Immature natural killer cell (primary cell): ENCODE measurements at regions not wholly inside any gene's neighbourhood (a gene's known extent, or its start where the extent isn't known, plus 50 kb on each side); places are given as distances from the start of the nearest gene placed in this dataset.
"Not testable (repeated sequence)": the region's sequence is repeated elsewhere in the genome, so short reads cannot be mapped to it uniquely, and the experiment has no call there.

Source experiments
- DNase-seq, 3 donors: peaks; one replicate each; pipeline ENCODE4 v3.0.0; 2022; ENCODE audit warnings: mixed read lengths in 1 of 3
- H3K27ac Mint-ChIP-seq, 6 donors: one replicate each; pipeline ENCODE4 v1.8.0; 2020; ENCODE audit warnings: mixed read lengths in 6 of 6, mild to moderate bottlenecking in 5 of 6, inconsistent platforms in 4 of 6, moderate library complexity in 3 of 6
- H3K27me3 Mint-ChIP-seq, 3 donors: one replicate each; pipeline ENCODE4 v1.8.0; 2020 to 2021; ENCODE audit warnings: low read depth in 3 of 3, mild to moderate bottlenecking in 3 of 3, mixed read lengths in 3 of 3, moderate library complexity in 3 of 3, inconsistent platforms in 1 of 3
- H3K36me3 Mint-ChIP-seq, 3 donors: one replicate each; pipeline ENCODE4 v1.8.0; 2020; ENCODE audit warnings: mixed read lengths in 3 of 3, inconsistent platforms in 2 of 3, mild to moderate bottlenecking in 2 of 3
- H3K4me1 Mint-ChIP-seq, 2 donors: one replicate each; pipeline ENCODE4 v1.8.0; 2020; ENCODE audit warnings: inconsistent platforms in 2 of 2, mild to moderate bottlenecking in 2 of 2, mixed read lengths in 2 of 2, moderate library complexity in 1 of 2
- H3K4me3 Mint-ChIP-seq, 5 donors: one replicate each; pipeline ENCODE4 v1.8.0; 2020; ENCODE audit warnings: mild to moderate bottlenecking in 5 of 5, mixed read lengths in 5 of 5, inconsistent platforms in 3 of 5, moderate library complexity in 3 of 5
- H3K9me3 Mint-ChIP-seq, 6 donors: one replicate each; pipeline ENCODE4 v1.8.0; 2020; ENCODE audit warnings: mild to moderate bottlenecking in 6 of 6, mixed read lengths in 6 of 6, inconsistent platforms in 4 of 6, moderate library complexity in 3 of 6

DNA sequence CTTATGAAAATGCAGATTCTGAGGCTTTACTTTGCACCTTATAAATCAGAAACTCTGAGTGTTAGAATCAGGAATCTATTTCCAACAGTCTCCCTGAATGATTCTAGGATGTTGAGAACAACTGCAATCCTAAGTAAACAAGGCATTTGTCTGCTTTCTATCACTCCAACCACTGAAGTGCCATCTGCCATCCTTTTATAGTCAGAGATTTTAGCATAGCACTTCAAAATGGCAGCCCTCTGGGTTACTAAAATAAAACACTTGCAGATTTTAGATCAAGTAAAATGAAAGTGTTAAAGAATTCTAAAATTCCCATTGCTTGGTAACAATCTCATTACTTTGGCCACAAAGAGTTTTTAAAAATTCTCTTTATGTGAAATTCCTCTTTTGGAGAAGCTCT, 258.9 kb downstream of the CD109 start:
- DNase-seq, result no peak
- no peaks in the 10 kb centered on the region for H3K36me3 Mint-ChIP-seq
- no peaks in the 10 kb centered on the region for H3K9me3 Mint-ChIP-seq
- H3K27ac Mint-ChIP-seq, result no peak overlapping the region
- H3K4me1 Mint-ChIP-seq, result no peaks in the 10 kb centered on the region
- peaks cover 0 to 2% (median 0%) of the 10 kb centered on the region in 3 donors for H3K27me3 Mint-ChIP-seq
- H3K4me3 Mint-ChIP-seq, result no peak overlapping the region

DNA sequence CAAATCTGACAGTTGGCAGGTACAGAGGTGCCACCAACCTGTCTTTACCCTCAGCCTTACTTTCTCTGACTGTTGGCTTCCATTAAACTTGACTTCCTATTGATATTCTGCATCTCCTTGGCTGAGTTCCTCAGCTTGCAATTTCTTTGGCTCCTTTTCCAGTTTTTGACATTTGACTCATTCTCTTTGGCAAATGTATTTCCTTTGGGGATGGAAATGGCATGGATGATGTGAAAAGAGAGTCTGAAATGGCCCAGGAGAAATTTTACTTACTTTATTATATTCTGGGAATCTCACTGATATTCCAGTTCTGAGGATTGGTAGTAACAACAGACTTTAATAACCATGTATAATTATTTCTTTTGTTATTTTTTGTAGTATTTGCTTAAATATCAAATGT, 255.2 kb downstream of the CD109 start:
- Mint-ChIP-seq H3K4me1 (no peaks in the 10 kb centered on the region), H3K27me3 (peaks cover 0 to 3% (median 2%) of the 10 kb centered on the region in 3 donors), H3K27ac (no peak overlapping the region), H3K9me3 (peaks cover 0 to 14% (median 5%) of the 10 kb centered on the region in 6 donors), H3K4me3 (no peak overlapping the region), H3K36me3 (no peaks in the 10 kb centered on the region)
- DNase-seq, result no peak

DNA sequence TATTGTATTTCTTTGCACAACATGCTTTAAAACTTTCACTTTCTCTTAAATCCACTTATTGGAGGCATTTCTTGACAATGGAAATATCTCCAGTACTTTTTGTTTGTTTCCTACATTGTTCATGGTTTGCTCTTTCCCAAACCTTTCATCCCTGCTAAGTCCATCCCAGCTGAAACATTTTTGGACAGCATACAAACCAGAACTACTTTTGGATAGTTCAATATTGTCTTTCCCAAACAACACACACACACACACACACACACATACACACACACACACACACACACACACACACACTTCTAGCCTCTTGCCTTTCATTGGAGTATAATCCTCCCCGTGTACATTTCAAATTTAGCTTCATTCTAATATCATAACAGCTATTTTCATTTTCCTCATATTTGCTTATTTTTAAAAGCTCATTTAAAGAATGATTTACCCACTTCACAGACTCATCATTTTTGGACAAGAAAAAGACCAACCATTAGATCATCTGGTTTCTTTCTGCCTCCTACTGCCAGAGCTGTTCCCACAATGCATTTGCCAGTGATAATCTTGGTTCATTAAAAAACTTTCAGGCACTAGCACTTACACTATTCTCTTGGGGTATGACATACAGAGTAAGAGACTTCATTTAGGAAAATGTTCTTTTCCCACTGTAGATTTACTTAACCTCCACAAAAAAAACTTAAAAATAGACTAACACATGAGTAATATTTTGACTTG, 248.1 kb downstream of the CD109 start:
- DNase-seq, result no peak
- peaks cover 0 to 2% (median 2%) of the 10 kb centered on the region in 3 donors for H3K27me3 Mint-ChIP-seq
- peaks cover 0 to 11% (median 5%) of the 10 kb centered on the region in 6 donors for H3K9me3 Mint-ChIP-seq
- no peaks in the 10 kb centered on the region for H3K4me1 Mint-ChIP-seq
- H3K36me3 Mint-ChIP-seq, result no peaks in the 10 kb centered on the region
- no peak overlapping the region for H3K27ac Mint-ChIP-seq
- H3K4me3 Mint-ChIP-seq, result no peak overlapping the region

DNA sequence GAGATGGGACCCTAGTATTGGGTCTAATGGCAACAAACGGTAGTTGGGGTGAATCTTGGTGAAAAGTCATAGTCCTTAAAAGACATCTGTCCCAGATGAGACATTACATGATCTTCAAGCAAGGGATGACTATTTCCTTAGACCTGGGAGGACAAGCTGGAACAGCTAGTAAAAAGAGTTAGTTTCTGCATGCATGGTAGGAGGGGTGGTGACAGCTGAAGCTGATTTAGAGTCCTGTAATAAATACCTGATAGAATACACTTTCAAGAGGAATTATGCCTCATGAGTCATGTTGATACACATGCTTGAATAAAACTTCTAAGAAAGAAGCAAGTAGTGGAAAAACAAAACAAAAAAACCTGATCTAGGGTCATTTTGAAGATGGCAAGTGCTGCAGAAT, 247.4 kb downstream of the CD109 start:
- peaks cover 0 to 11% (median 5%) of the 10 kb centered on the region in 6 donors for H3K9me3 Mint-ChIP-seq
- H3K4me3 Mint-ChIP-seq, result no peak overlapping the region
- H3K27ac Mint-ChIP-seq, result no peak overlapping the region
- H3K4me1 Mint-ChIP-seq, result no peaks in the 10 kb centered on the region
- peaks cover 0 to 2% (median 2%) of the 10 kb centered on the region in 3 donors for H3K27me3 Mint-ChIP-seq
- DNase-seq, result no peak
- no peaks in the 10 kb centered on the region for H3K36me3 Mint-ChIP-seq

DNA sequence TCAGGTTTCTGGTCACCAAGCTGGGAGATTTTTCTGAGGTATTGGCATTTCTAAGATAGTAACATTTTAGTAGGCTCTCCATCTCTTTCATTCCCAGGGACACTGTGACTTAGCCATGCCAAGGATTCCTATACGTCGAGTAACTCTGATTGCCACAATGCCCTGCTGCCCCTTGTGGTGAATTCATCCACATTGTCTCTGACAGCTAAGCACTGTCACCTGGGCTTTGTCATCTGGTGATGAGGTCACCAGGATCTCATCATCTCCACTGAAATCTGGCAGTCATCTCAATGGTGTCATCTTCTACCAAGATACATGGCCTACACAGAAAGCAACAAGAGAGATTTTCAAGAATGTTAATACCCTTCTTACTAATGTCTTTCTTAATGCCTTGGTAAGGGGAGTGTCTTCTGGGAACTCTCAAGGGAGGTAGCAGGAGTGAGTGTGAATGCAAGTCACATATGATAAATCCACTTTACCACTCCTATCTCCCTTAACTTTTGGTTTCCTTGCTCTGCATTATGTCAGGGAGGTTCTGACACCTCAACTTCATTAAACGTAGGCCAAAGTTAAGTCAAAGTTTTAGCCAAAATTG, 246.7 kb downstream of the CD109 start:
- H3K27ac Mint-ChIP-seq, result no peak overlapping the region
- peaks cover 0 to 2% (median 2%) of the 10 kb centered on the region in 3 donors for H3K27me3 Mint-ChIP-seq
- DNase-seq, result no peak

DNA sequence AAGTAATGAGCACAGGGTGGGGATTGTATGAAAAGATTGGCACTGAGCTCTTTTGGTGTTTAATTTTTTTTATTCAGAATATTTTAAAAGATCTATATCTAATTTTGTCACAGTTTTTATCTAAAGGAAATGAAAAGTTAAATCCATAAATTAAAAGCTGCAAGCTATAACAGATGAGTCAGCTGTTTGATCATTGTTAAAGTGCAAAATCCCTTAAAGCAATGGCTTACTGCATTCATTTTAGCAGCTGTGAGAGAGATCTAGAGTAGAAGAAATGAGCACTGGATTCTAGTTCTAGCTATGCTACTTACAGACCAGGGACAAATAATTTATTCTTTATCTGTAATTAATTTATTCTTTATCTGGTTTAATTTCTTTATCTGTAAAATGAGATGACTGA, 245.9 kb downstream of the CD109 start:
- H3K4me3 Mint-ChIP-seq, result no peak overlapping the region
- H3K27me3 Mint-ChIP-seq, result peaks cover 0 to 2% (median 2%) of the 10 kb centered on the region in 3 donors
- H3K27ac Mint-ChIP-seq, result no peak overlapping the region
- no peaks in the 10 kb centered on the region for H3K4me1 Mint-ChIP-seq
- no peak for DNase-seq
- peaks cover 0 to 6% (median 3%) of the 10 kb centered on the region in 6 donors for H3K9me3 Mint-ChIP-seq
- no peaks in the 10 kb centered on the region for H3K36me3 Mint-ChIP-seq

More for the DNA sequence above, 246.7 kb downstream of the CD109 start:
- H3K4me3 Mint-ChIP-seq, result no peak overlapping the region
- H3K9me3 Mint-ChIP-seq, result peaks cover 0 to 9% (median 4%) of the 10 kb centered on the region in 6 donors
- H3K4me1 Mint-ChIP-seq, result no peaks in the 10 kb centered on the region
- H3K36me3 Mint-ChIP-seq, result no peaks in the 10 kb centered on the region

DNA sequence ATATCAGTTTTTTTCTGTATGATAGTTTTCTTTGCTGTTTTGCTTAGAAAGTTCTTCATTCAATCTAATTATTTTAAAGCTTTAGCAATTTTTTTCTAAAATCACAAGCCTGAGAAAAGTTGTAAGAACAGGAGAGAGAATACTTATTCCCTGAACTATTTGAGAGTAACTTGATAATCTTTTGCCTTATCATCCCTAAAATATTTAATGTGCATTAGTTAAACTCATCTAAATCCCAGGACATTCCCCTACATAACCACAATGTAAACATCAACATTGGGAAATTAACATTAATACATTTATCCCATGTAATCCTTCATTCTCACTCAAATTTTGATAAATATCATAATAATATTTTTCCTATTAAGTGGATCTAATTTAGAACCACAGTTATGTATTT, 241.8 kb downstream of the CD109 start:
- Mint-ChIP-seq H3K27me3 (peaks cover 0 to 2% (median 0%) of the 10 kb centered on the region in 3 donors), H3K9me3 (peaks cover 0 to 6% (median 0%) of the 10 kb centered on the region in 6 donors), H3K36me3 (no peaks in the 10 kb centered on the region), H3K27ac (no peak overlapping the region), H3K4me1 (no peaks in the 10 kb centered on the region), H3K4me3 (no peak overlapping the region)
- DNase-seq, result no peak

DNA sequence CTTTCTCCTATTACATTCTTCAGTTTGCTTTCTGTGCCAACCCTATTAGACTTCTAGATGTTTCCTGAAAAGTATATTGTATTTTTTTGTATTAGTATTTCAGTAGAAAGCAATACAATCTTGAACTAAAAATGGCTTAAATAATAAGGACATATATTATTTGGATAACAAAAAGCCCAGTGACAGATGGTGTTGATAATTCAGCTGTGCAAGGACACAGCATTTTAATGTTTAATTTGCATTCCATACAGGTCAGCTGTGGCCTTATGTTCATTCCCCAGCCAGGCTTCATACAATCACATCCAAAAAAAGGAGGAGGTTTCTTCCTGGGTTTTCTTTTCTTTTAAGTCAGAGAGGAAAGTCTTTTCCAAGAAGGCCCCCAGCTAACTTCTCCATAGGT, 236.9 kb downstream of the CD109 start:
- peaks cover 1 to 14% (median 8%) of the 10 kb centered on the region in 6 donors for H3K9me3 Mint-ChIP-seq
- no peaks in the 10 kb centered on the region for H3K4me1 Mint-ChIP-seq
- peaks cover 0 to 2% (median 1%) of the 10 kb centered on the region in 3 donors for H3K27me3 Mint-ChIP-seq
- no peak overlapping the region for H3K4me3 Mint-ChIP-seq
- DNase-seq, result no peak
- H3K36me3 Mint-ChIP-seq, result no peaks in the 10 kb centered on the region
- H3K27ac Mint-ChIP-seq, result no peak overlapping the region

DNA sequence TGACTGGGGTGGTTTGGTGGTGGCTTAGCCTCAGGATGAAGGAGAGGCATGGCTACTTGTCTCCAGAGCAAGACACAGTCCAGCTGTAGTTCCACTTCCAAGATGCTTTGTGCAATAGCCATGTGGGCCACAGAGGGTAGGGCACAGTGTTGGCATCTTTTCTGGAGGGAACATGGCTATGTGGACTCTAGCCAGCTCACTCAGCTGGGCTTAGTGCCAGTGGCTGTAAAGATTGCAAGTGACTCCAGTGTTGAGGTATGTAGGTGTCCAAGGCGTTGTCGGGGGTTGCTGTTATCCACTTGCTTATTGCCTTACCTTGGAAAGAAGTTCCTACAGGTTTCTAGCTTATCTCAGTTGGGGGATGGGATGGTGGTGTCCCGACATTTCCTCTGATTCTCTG, 233.4 kb downstream of the CD109 start:
- no peaks in the 10 kb centered on the region for H3K36me3 Mint-ChIP-seq
- no peak overlapping the region for H3K4me3 Mint-ChIP-seq
- DNase-seq, result no peak
- H3K27ac Mint-ChIP-seq, result no peak overlapping the region
- H3K27me3 Mint-ChIP-seq, result peaks cover 0 to 3% (median 3%) of the 10 kb centered on the region in 3 donors
- H3K4me1 Mint-ChIP-seq, result no peaks in the 10 kb centered on the region
- H3K9me3 Mint-ChIP-seq, result peaks cover 2 to 14% (median 12%) of the 10 kb centered on the region in 6 donors

DNA sequence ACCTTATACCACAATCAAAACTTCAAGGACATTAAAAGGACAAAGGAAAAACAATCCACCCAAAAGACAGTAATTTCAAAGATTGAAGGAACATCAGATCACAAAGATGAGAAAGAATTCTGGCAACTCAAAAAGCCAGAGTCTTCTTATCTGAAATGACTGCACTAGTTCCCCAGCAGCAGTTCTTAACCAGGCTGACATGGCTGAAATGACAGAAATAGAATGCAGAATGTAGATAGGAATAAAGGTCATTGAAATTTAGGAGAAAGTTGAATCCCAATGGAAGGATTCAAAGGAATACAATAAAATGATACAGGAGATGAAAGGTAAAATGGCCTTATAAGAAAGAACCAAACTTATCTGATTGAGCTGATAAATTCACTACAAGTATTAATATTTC, 231.4 kb downstream of the CD109 start:
- Mint-ChIP-seq H3K4me3 (no peak overlapping the region), H3K27ac (no peak overlapping the region), H3K9me3 (peaks cover 2 to 14% (median 12%) of the 10 kb centered on the region in 6 donors), H3K36me3 (no peaks in the 10 kb centered on the region), H3K4me1 (no peaks in the 10 kb centered on the region), H3K27me3 (peaks cover 0 to 3% (median 3%) of the 10 kb centered on the region in 3 donors)
- no peak for DNase-seq

DNA sequence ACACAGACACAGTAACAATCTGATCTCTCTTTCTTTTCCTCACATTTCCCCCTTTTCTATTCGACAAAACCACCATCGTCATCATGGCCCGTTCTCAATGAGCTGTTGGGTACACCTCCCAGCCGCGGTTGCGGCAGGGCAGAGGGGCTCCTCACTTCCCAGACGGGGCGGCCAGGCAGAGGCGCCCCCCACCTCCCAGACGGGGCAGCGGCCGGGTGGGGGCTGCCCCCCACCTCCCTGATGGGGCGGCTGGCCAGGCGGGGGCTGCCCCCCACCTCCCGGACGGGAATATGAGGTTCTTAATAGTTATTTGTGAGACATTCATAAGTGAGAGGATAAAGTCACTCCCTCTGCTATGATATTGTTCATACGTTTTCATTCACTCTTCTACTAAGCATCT, 229.7 kb downstream of the CD109 start:
- not testable (repeated sequence) for H3K36me3 Mint-ChIP-seq, H3K27ac Mint-ChIP-seq

DNA sequence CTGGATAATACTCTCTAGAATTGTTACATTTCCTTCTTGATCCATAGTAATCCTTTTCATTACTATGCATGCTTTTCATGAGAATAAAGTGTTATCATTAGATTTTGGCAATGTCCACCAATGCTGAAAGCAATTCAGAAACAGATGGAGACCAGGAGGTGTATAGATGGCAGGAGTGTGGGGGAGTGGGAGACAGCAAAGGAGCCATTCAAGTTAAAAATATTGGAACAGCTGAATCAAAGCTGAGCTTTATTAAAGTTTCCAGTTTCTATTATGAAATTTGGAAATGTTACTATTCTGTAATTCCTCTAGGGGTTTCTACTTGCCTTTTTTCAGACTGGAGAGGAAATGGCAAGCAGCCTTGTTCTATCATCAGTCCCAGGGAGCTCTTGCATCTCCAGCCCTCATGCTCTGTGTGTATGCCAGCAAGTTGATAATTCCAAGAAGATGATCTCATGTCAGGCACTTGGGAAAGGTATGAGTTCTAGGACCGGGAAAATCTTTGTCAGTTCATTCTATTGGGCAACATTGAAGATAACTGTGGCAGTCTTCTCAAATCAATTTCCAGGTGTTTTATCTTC, 228.0 kb downstream of the CD109 start:
- H3K9me3 Mint-ChIP-seq, result peaks cover 5 to 14% (median 9%) of the 10 kb centered on the region in 6 donors
- H3K27ac Mint-ChIP-seq, result no peak overlapping the region
- peaks cover 0 to 2% (median 1%) of the 10 kb centered on the region in 3 donors for H3K27me3 Mint-ChIP-seq
- H3K4me1 Mint-ChIP-seq, result no peaks in the 10 kb centered on the region
- H3K36me3 Mint-ChIP-seq, result no peaks in the 10 kb centered on the region
- H3K4me3 Mint-ChIP-seq, result no peak overlapping the region
- DNase-seq, result no peak

More for the DNA sequence above, 229.7 kb downstream of the CD109 start:
- not testable (repeated sequence) for H3K4me3 Mint-ChIP-seq, H3K4me1 Mint-ChIP-seq, H3K27me3 Mint-ChIP-seq, DNase-seq
- peaks cover 5 to 14% (median 8%) of the 10 kb centered on the region in 6 donors for H3K9me3 Mint-ChIP-seq

DNA sequence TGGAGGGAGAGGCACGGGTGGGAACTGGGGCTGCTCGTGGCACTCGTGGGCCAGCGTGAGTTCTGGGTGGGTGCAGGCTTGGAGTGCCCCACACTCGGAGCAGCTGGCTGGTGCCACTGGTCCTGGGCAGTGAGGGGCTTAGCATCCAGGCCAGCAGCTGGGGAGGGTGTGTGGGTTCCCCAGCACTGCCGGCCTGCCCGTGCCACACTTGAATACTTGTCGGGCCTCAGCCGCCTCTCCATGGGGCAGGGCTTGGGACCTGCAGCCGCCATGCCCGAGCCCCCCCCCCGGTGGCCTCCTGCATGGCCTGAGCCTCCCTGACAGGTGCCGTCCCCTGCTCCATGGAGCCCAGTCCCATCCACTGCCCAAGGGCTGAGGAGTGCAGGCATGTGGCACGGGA, 207.2 kb downstream of the CD109 start:
- Mint-ChIP-seq H3K4me1 (no peaks in the 10 kb centered on the region), H3K36me3 (peaks cover 0 to 3% (median 3%) of the 10 kb centered on the region in 3 donors), H3K4me3 (no peak overlapping the region), H3K9me3 (peaks cover 11 to 28% (median 17%) of the 10 kb centered on the region in 6 donors), H3K27me3 (peaks cover 0 to 3% (median 0%) of the 10 kb centered on the region in 3 donors), H3K27ac (no peak overlapping the region)
- DNase-seq, result no peak

DNA sequence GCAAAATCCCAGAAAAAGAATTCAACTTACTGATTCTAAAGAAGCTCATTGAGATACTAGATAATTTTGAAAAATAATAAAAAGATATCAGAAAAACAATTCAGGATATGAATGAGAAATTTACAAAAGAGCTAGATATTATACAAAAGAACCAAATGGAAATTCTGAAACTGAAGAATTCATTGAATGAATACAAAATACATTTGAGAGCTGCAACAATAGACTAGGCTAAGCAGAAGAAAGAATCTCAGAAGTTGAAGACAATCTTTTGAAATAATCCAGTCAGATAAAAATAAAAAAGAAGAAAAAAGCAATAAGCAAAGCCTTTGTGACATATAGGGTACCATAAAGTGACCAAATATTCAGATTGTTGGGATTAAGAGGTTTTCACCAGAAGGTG, 206.0 kb downstream of the CD109 start:
- DNase-seq, result no peak
- no peak overlapping the region for H3K27ac Mint-ChIP-seq
- H3K27me3 Mint-ChIP-seq, result peaks cover 0 to 3% (median 0%) of the 10 kb centered on the region in 3 donors
- H3K9me3 Mint-ChIP-seq, result peaks cover 11 to 28% (median 17%) of the 10 kb centered on the region in 6 donors
- no peak overlapping the region for H3K4me3 Mint-ChIP-seq
- peaks cover 0 to 3% (median 3%) of the 10 kb centered on the region in 3 donors for H3K36me3 Mint-ChIP-seq
- H3K4me1 Mint-ChIP-seq, result no peaks in the 10 kb centered on the region
